Loucy (cell line): ENCODE measurements at regions not wholly inside any gene's neighbourhood (a gene's known extent, or its start where the extent isn't known, plus 50 kb on each side); places are given as distances from the start of the nearest gene placed in this dataset.
A peak's percentile ranks its signal among the peaks of the same experiment; 100 is the strongest.

Source experiments
- H2AFZ ChIP-seq: fragments of 200-600 bp; sonication (generic); 2 replicates; pipeline ENCODE4 v1.6.0; 2016; ENCODE audit warnings: antibody characterized with exemption, mild to moderate bottlenecking, low read length, moderate library complexity
- H3F3A ChIP-seq: fragments of 200-600 bp; 2 replicates; pipeline ENCODE4 v1.6.0; 2016; ENCODE audit warnings: antibody characterized with exemption, low read depth, mild to moderate bottlenecking
- H3K27me3 ChIP-seq: fragments of 200-600 bp; sonication (generic); 2 replicates; pipeline ENCODE4 v1.6.1; 2014; ENCODE audit warnings: low read length, mild to moderate bottlenecking; ENCODE audit not compliant: insufficient read depth, poor library complexity, severe bottlenecking
- H3K36me3 ChIP-seq: fragments of 200-600 bp; sonication (generic); 2 replicates; pipeline ENCODE4 v1.6.1; 2016; ENCODE audit warnings: low read length; ENCODE audit not compliant: insufficient read depth
- H3K4me1 ChIP-seq: fragments of 200-600 bp; sonication (generic); 2 replicates; pipeline ENCODE4 v1.5.1; 2014; ENCODE audit warnings: low read length, mild to moderate bottlenecking; ENCODE audit not compliant: insufficient read depth, poor library complexity, severe bottlenecking
- H3K4me2 ChIP-seq: fragments of 200-600 bp; sonication (generic); 2 replicates; pipeline ENCODE4 v1.6.0; 2014; ENCODE audit warnings: antibody characterized with exemption, low read length, low read depth, mild to moderate bottlenecking; ENCODE audit not compliant: poor library complexity, severe bottlenecking
- H3K4me3 ChIP-seq: fragments of 200-600 bp; sonication (generic); 2 replicates; pipeline ENCODE4 v1.5.1; 2014; ENCODE audit warnings: low read length, mild to moderate bottlenecking, mixed read lengths; ENCODE audit not compliant: poor library complexity, severe bottlenecking
- H3K79me2 ChIP-seq: fragments of 200-600 bp; sonication (generic); 2 replicates; pipeline ENCODE4 v1.6.1; 2014; ENCODE audit warnings: low read length; ENCODE audit not compliant: insufficient read depth
- H3K9ac ChIP-seq: fragments of 200-600 bp; sonication (generic); 2 replicates; pipeline ENCODE4 v1.6.0; 2014; ENCODE audit warnings: mild to moderate bottlenecking, low read depth, low read length, moderate library complexity; ENCODE audit not compliant: poor library complexity, severe bottlenecking
- H3K9me2 ChIP-seq: fragments of 200-600 bp; sonication (generic); replicated peaks from 2 replicates; pipeline ENCODE4 v1.6.1; 2016; ENCODE audit warnings: low read depth, low read length, mixed read lengths
- H3K9me3 ChIP-seq: fragments of 200-600 bp; sonication (generic); 2 replicates; pipeline ENCODE4 v1.6.1; 2014; ENCODE audit warnings: mild to moderate bottlenecking, antibody characterized with exemption, low read length, low read depth; ENCODE audit not compliant: insufficient read depth
- H4K20me1 ChIP-seq: fragments of 200-600 bp; sonication (generic); 2 replicates; pipeline ENCODE4 v1.6.0; 2014; ENCODE audit warnings: antibody characterized with exemption, low read length, mild to moderate bottlenecking; ENCODE audit not compliant: insufficient read depth, poor library complexity, severe bottlenecking
- EZH2phosphoT487 ChIP-seq: fragments of 200-600 bp; IDR thresholded peaks from 2 replicates; pipeline ENCODE4 v1.6.1; 2018; ENCODE audit warnings: antibody characterized with exemption, mild to moderate bottlenecking, moderate library complexity, borderline replicate concordance
- TF ChIP-seq, protein P1 (sequence below): fragments of 200-600 bp; sonication (generic); conservative IDR thresholded peaks from 2 replicates; pipeline ENCODE4 v1.5.1; 2014; ENCODE audit warnings: mild to moderate bottlenecking, antibody characterized with exemption, low read length

DNA sequence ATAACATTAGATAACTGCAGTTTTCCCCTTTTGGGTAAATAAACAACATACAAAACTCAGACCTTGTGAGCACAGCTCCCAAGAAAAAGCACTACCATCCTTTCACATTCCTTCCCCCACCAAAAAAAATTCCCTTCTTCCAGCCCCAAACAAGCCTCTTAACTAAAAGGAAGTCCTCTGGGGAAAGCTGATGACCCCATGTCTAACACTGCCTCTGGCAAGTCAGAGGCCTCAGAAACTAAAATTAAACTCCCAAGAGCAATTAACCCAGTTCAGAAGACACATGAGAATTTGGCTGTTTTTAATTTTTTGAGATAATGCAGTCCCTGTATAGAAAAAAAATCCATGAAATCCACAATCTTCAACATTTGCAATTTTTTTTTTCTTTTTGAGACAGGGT is 127.7 kb downstream of the SPTSSA start:
- Histone ChIP-seq H3K27me3 (no peaks in the 10 kb centered on the region), H4K20me1 (no peaks in the 10 kb centered on the region), H3K36me3 (no peaks in the 10 kb centered on the region), H3K9ac (no peak overlapping the region), H2AFZ (no peak overlapping the region), H3K4me2 (no peak overlapping the region), H3F3A (no peaks in the 10 kb centered on the region), H3K4me1 (peaks cover 7% of the 10 kb centered on the region), H3K9me3 (no peaks in the 10 kb centered on the region), H3K4me3 (no peak overlapping the region), H3K9me2 (no peaks in the 10 kb centered on the region), H3K79me2 (no peaks in the 10 kb centered on the region)
- no peak for TF ChIP-seq EZH2phosphoT487
- TF ChIP-seq, protein P1, sequence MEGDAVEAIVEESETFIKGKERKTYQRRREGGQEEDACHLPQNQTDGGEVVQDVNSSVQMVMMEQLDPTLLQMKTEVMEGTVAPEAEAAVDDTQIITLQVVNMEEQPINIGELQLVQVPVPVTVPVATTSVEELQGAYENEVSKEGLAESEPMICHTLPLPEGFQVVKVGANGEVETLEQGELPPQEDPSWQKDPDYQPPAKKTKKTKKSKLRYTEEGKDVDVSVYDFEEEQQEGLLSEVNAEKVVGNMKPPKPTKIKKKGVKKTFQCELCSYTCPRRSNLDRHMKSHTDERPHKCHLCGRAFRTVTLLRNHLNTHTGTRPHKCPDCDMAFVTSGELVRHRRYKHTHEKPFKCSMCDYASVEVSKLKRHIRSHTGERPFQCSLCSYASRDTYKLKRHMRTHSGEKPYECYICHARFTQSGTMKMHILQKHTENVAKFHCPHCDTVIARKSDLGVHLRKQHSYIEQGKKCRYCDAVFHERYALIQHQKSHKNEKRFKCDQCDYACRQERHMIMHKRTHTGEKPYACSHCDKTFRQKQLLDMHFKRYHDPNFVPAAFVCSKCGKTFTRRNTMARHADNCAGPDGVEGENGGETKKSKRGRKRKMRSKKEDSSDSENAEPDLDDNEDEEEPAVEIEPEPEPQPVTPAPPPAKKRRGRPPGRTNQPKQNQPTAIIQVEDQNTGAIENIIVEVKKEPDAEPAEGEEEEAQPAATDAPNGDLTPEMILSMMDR: no peak

DNA sequence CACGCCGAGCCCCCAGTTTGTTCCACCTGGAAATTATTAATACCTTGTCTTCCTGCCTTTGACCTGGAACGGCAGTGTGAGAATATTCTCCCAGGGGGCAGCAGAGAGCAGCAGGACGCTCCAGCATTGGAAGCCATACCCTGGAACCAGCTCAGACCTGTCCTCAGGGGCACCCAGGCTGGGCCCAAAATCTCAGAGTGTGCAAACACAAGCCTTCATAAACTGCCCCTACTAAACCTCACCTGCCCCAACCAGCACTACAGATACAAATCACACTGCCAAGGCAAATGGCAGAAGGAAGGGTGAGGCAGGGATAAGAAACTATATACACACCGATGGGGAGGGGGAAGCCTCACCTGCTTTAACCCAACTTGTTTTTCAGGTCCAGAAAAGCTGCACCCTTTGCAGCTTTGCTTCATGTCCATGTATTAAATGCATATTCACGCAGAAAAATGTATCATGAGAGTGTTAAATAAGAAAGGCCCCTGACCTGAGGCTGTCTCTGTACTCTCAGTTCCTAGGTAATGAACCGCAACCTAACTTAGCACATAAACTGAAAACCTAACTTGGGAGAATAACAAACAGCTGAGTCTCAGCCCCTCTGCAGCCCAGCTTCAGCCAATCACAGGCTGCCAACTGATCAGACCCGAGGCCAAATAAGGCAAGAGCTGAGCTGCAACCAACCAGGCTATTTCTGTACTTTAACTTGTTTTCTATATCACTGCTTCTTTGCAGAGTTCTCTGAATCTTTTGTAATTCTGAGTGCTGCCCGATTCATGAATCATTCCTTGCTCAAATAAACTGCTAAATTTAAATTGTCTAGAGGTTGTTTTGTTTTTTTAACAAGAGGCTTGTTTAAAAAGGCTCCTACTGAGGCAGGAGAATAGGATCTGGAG is 130.1 kb downstream of the SPTSSA start:
- Histone ChIP-seq H3F3A (no peaks in the 10 kb centered on the region), H3K4me1 (peaks cover 7% of the 10 kb centered on the region), H4K20me1 (no peaks in the 10 kb centered on the region), H3K9me2 (no peaks in the 10 kb centered on the region), H3K36me3 (no peaks in the 10 kb centered on the region), H3K4me2 (peak overlapping the region; percentile 60), H3K9ac (peak overlapping the region; percentile 58), H2AFZ (peak overlapping the region; percentile 98), H3K79me2 (no peaks in the 10 kb centered on the region), H3K27me3 (no peaks in the 10 kb centered on the region), H3K4me3 (peak overlapping the region; percentile 42), H3K9me3 (no peaks in the 10 kb centered on the region)
- no peak for TF ChIP-seq EZH2phosphoT487
- TF ChIP-seq, protein P1: peak; percentile 93

DNA sequence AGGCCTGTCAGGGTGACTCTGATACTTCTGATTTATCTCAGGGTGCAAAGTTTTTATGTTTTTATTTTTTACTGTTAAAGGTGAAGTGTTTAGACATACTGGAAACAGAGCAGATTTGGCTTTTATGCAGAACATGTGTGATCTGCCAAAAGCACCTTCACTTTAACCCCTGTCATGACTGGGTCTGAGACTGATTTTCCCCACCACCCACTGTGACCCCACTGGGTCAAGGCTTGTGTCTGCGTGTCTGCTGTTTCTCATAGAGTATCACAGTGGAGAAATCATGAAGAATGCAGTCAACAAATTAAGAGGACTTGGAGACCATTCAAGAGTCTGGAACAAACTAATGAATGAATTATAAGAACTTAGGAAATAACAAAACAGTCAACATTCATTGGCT is 131.2 kb downstream of the SPTSSA start:
- Histone ChIP-seq H3K9me2 (no peaks in the 10 kb centered on the region), H3K9ac (no peak overlapping the region), H3K79me2 (no peaks in the 10 kb centered on the region), H3K27me3 (no peaks in the 10 kb centered on the region), H3K4me2 (no peak overlapping the region), H3K4me3 (no peak overlapping the region), H3K36me3 (no peaks in the 10 kb centered on the region), H3K4me1 (peaks cover 7% of the 10 kb centered on the region), H3F3A (no peaks in the 10 kb centered on the region), H2AFZ (peak overlapping the region; percentile 30; the same call in 1 of the 2 replicates), H4K20me1 (no peaks in the 10 kb centered on the region), H3K9me3 (no peaks in the 10 kb centered on the region)
- TF ChIP-seq EZH2phosphoT487: no peak
- TF ChIP-seq, protein P1: no peak
